ENCODE measurements at regions not wholly inside any gene's neighbourhood (a gene's known extent, or its start where the extent isn't known, plus 50 kb on each side); places are given as distances from the start of the nearest gene placed in this dataset.

- TF ChIP-seq CTCF (IDR thresholded peaks at IDR 0.05; ENCODE audit: low read depth, low read length), result no peak
- DNase-seq (ENCODE audit: low read depth, low spot score), result no peak
- no peak overlapping the region for H3K4me3 ChIP-seq (ENCODE audit: low read depth, low read length)
- in situ Hi-C loops (cut with HindIII; ENCODE audit: low sequenced_read_pairs), result no loop called here
Observed at GRCh38 chr5:112608975-112609374, 128.7 kb upstream of the APC start.

DNA sequence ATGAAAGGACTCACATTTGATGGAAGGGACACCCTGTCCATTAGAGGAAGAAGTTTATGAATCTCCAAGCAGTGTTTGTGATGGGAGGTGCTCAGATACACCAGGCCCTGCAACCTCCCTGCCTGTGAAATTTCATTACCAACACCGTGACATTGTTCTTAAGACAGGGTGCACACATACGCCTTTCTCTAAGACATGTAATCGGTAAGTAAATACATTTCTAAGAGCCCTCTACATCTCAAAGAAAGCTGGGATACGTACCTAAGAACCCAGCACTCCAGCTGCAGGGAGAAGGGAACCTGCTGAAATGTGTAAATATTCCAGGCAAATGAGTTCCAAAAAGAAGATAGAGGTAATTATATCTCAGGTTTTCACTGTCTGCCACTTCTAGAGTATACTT is 125.0 kb upstream of the APC start:
- in situ Hi-C loops (cut with HindIII; ENCODE audit: low sequenced_read_pairs), result no loop called here
- no peak for TF ChIP-seq CTCF (IDR thresholded peaks at IDR 0.05; ENCODE audit: low read depth, low read length)
- DNase-seq (ENCODE audit: low read depth, low spot score), result no peak
- no peak overlapping the region for H3K4me3 ChIP-seq (ENCODE audit: low read depth, low read length)

DNA sequence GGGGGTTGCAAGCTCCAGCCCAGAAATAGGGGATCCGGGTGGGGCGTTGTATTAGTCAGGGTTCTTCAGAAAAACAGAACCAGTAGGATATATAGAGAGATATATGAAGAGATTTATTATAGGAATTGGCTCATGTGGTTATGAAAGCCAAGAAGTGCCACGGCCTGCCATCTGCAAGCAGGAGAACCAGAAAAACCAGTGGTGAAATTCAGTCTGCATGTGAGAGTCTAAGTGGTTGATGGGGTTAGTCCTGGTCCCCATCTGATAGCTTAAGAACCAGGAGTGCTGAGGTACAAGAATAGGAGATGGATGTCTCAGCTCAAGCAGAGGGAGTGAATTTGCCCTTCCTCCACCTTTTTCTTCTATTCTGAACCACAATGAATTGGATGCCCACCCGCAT is 123.4 kb upstream of the APC start:
- DNase-seq (ENCODE audit: low read depth, low spot score), result no peak
- in situ Hi-C loops (cut with HindIII; ENCODE audit: low sequenced_read_pairs), result no loop called here
- no peak overlapping the region for H3K4me3 ChIP-seq (ENCODE audit: low read depth, low read length)
- TF ChIP-seq CTCF (IDR thresholded peaks at IDR 0.05; ENCODE audit: low read depth, low read length), result no peak

- no peak for DNase-seq (ENCODE audit: low read depth, low spot score)
- H3K4me3 ChIP-seq (ENCODE audit: low read depth, low read length), result no peak overlapping the region
- no peak for TF ChIP-seq CTCF (IDR thresholded peaks at IDR 0.05; ENCODE audit: low read depth, low read length)
- in situ Hi-C loops (cut with HindIII; ENCODE audit: low sequenced_read_pairs), result no loop called here
Observed at GRCh38 chr5:112614986-112615385, 122.7 kb upstream of the APC start.

DNA sequence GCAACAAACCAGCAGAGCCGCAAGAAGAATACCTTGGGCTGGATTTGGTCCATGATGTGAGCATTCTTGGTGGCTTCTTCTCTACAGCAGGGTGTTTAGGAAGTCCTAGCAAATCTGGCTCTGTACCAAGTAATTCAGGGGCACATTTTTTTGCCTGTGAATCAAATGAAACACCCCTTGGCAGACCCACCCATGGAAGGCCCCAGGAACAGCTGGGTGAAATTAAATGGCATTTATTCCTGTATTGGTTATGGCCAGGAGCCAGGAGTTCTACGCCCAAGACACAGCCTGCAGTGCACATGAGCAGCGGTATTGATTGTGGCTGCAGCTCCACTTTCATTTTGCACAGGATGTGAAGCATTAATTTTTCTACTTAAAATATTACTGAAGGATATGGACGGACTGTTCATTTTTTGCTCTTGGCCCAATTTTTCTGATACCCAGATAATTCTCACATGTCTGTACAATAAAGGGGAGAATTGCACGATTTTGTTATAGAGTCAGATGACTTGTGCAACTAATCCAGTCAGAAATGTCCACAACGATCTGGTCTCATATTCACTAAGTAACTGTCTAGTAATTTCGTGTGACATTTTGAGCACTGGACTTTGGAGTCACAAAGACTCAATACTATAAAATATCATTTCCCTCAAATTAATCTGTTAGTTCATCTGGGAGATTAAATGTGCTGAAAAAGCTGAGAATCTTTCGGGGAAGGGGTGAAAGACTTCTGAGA is 120.7 kb upstream of the APC start:
- DNase-seq (ENCODE audit: low read depth, low spot score), result no peak
- in situ Hi-C loops (cut with HindIII; ENCODE audit: low sequenced_read_pairs), result no loop called here
- H3K4me3 ChIP-seq (ENCODE audit: low read depth, low read length), result no peak overlapping the region
- no peak for TF ChIP-seq CTCF (IDR thresholded peaks at IDR 0.05; ENCODE audit: low read depth, low read length)

DNA sequence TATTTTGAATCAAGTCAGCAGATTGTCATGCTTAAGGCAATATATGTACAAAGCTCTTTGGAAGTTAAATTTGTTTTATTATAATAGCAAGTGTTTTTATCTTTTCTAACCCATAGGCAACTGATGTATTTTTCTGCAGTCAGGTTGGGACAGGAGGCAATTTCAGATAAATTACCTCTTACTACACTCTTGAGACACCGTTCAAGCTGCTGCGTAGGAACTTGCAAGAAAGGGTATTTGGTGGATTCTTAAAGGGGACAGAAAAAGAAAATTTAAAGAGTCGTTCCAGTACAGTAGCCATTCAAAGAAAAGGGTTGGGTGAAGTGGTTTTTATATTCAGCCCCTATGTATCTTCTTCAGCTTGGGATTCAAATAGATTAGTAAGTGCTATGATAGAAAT is 112.4 kb upstream of the APC start:
- no peak overlapping the region for H3K4me3 ChIP-seq (ENCODE audit: low read depth, low read length)
- in situ Hi-C loops (cut with HindIII; ENCODE audit: low sequenced_read_pairs), result no loop called here
- no peak for DNase-seq (ENCODE audit: low read depth, low spot score)
- TF ChIP-seq CTCF (IDR thresholded peaks at IDR 0.05; ENCODE audit: low read depth, low read length), result no peak
